Upper lobe of left lung (tissue), 4 donors: ENCODE measurements at regions not wholly inside any gene's neighbourhood (a gene's known extent, or its start where the extent isn't known, plus 50 kb on each side); places are given as distances from the start of the nearest gene placed in this dataset.

Experiments used
- CTCF ChIP-seq, 6 experiments: fragments of 450-650 bp in 4 of 6; fragments of 200-600 bp in 2 of 6; sonication (generic) in 2 of 6; IDR thresholded peaks; one replicate each; pipeline ENCODE4 v1.5.1; 2016 to 2019; ENCODE audit warnings: antibody characterized with exemption in 6 of 6
- POLR2A ChIP-seq, 4 donors: fragments of 450-650 bp; IDR thresholded peaks; one replicate each; pipeline ENCODE4 v1.5.1; 2016 to 2017; ENCODE audit warnings: antibody characterized with exemption in 4 of 4, mild to moderate bottlenecking in 2 of 4

DNA sequence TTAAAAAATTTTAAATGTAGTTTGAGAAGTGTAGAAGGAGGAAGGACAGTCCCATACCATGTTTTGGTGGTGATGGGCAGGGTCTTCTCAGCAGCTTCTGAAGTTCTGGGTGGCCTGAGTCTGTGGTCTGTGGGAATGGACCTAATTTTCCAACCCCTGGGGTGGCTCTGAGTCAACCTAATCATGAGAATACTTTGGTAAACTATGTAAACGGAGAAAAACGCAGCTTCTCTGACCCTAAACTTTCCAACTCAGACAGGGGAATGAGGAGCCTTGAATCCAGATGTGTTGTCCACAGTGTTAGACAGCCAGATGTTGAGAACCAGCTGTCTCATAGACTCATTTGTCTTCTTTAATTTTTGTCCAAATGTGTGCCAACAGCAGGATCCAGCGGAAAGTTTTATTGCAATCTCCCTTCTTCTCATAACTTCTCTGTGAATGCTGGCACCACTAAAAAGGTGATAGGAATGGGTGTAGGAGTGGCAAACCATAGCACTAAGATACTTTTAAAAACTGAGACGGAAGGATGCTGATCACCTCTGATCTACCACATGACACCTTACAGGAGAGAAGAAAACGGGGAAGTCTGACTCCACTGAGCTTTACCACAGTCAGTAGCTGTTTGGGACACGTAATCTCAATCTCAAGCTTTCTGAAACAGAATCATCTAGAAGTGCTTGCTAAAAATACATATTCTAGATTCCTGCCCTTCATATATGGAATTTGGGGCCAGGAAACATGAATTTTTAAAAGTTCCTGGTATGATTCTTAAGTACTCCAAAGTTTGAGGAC lies 90.5 kb upstream of the PHYHIPL start:
- TF ChIP-seq CTCF (IDR thresholded peaks at IDR 0.05) (no peak), POLR2A (IDR thresholded peaks at IDR 0.05) (no peak)
